ENCODE measurements at regions not wholly inside any gene's neighbourhood (a gene's known extent, or its start where the extent isn't known, plus 50 kb on each side); places are given as distances from the start of the nearest gene placed in this dataset.

DNA sequence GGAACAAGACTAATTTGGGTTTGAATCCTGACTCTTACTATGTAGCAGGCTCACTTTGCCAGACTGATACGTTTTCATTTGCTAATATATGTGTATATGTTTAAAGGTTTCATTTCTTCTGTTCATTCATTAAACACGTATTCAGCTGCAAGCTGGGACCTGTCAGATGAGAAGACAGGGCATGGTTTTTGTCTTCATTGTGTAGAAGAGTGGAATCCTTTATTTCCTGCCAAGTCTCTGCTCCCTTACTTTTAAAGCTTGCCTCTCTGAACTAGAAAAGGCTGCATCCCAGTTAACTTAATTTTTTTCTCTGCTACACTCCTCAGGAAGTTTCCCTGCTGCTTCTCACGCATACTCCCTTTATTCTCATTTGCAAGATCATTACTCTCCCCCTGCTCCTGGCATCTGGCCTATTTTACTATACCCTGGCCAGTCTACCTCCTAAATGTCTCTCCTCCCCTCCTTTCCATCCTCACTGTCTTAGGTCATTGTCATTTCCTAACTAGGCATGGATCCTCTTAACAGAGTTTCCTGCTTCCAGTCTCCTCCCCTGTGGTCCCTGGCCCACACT, 141.0 kb upstream of the TMTC4 start:
- TF ChIP-seq RFX5 (IDR thresholded peaks at IDR 0.05; ENCODE audit: low read depth, low read length): no peak
- TF ChIP-seq SMC3 (IDR thresholded peaks at IDR 0.05; ENCODE audit: low read depth, low read length): no peak
- TF ChIP-seq, protein P1, sequence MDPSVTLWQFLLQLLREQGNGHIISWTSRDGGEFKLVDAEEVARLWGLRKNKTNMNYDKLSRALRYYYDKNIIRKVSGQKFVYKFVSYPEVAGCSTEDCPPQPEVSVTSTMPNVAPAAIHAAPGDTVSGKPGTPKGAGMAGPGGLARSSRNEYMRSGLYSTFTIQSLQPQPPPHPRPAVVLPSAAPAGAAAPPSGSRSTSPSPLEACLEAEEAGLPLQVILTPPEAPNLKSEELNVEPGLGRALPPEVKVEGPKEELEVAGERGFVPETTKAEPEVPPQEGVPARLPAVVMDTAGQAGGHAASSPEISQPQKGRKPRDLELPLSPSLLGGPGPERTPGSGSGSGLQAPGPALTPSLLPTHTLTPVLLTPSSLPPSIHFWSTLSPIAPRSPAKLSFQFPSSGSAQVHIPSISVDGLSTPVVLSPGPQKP (IDR thresholded peaks at IDR 0.05; ENCODE audit: borderline replicate concordance, low read depth, low read length): no peak
- TF ChIP-seq BHLHE40 (IDR thresholded peaks at IDR 0.05; ENCODE audit: low read depth, low read length): no peak
- TF ChIP-seq RAD21 (IDR thresholded peaks at IDR 0.05; ENCODE audit: low read length): no peak
- no peak for TF ChIP-seq RCOR1 (IDR thresholded peaks at IDR 0.05; ENCODE audit: insufficient replicate concordance, low read length)
- TF ChIP-seq MXI1 (IDR thresholded peaks at IDR 0.05; ENCODE audit: borderline replicate concordance, low read depth, low read length): no peak
- TF ChIP-seq CHD1 (IDR thresholded peaks at IDR 0.05; ENCODE audit: low read depth, low read length): no peak
- TF ChIP-seq CEBPB (IDR thresholded peaks at IDR 0.05; ENCODE audit: low read depth, low read length): no peak
- no peak for TF ChIP-seq POLR2A (IDR thresholded peaks at IDR 0.05; ENCODE audit: low read depth, low read length)
- TF ChIP-seq FOS (IDR thresholded peaks at IDR 0.05; ENCODE audit: low read depth, low read length): no peak
- H3K56ac ChIP-seq (ENCODE audit: extremely low read depth, insufficient read depth, low read length): no peak overlapping the region
- H3K9ac ChIP-seq (ENCODE audit: low read depth, low read length): no peak overlapping the region
- no peak overlapping the region for H4K8ac ChIP-seq (ENCODE audit: low read depth in 2 of 2, low read length in 2 of 2)
- H3K4me2 ChIP-seq (ENCODE audit: low read depth, low read length): no peak overlapping the region
- H2AK9ac ChIP-seq (replicated peaks; ENCODE audit: low read depth, low read length, poor library complexity): no peak overlapping the region
- H2AK5ac ChIP-seq (ENCODE audit: low read depth, low read length): no peak overlapping the region
- H4K91ac ChIP-seq (ENCODE audit: insufficient read depth, low read depth, low read length): no peak overlapping the region
- 11% methylated on average over 1 of the region's 3 CpGs; no CpG with 5 or more reads in 1 of the 2 experiments for WGBS, 2 experiments (ENCODE audit: extremely low coverage in 2 of 2, insufficient read length in 1 of 2)
- H2BK5ac ChIP-seq (ENCODE audit: low read depth, low read length, poor library complexity, severe bottlenecking): no peak overlapping the region
- no peak overlapping the region for H3K27ac ChIP-seq (ENCODE audit: insufficient read depth, low read length)
- no TSS peak for BruUV-seq (replicated peaks)
- no peak overlapping the region for H4K5ac ChIP-seq (ENCODE audit: low read depth, low read length)
- in situ Hi-C loops (cut with MboI; ENCODE audit: low sequenced_read_pairs) (no loop called here), dilution Hi-C loops (cut with HindIII; ENCODE audit: low sequenced_read_pairs, unreplicated experiment) (no loop called here), intact Hi-C loops (cut with micrococcal nuclease) (no loop called here)
- no peaks in the 10 kb centered on the region for H3K79me1 ChIP-seq (ENCODE audit: low read depth in 1 of 2, low read length in 2 of 2)
- H3K36me3 ChIP-seq (ENCODE audit: control insufficient read depth, insufficient read depth, low read length): no peaks in the 10 kb centered on the region
- H3K4me3 ChIP-seq (ENCODE audit: insufficient read depth, low read depth, low read length): no peak overlapping the region
- POLR2A ChIA-PET (ENCODE audit: unreplicated experiment): no interaction called here
- no peak overlapping the region for H3K18ac ChIP-seq (ENCODE audit: low read depth, low read length)
- H3K9me1 ChIP-seq (ENCODE audit: insufficient read depth, low read length): no peaks in the 10 kb centered on the region
- no peak for DNase-seq
- no peak overlapping the region for H2BK120ac ChIP-seq (ENCODE audit: low read depth, low read length)
- H3K4me1 ChIP-seq (ENCODE audit: control insufficient read depth, insufficient read depth, low read length): no peaks in the 10 kb centered on the region
- H3K14ac ChIP-seq (replicated peaks; ENCODE audit: low read depth, low read length): no peak overlapping the region
- H3K23ac ChIP-seq (ENCODE audit: low read depth, low read length): no peak overlapping the region
- H3K4ac ChIP-seq (ENCODE audit: low read depth, low read length): no peak overlapping the region
- no peaks in the 10 kb centered on the region for H3K9me3 ChIP-seq (ENCODE audit: control insufficient read depth, insufficient read depth, low read length)
- H3K27me3 ChIP-seq (ENCODE audit: control insufficient read depth, insufficient read depth, low read length): peaks cover 2% of the 10 kb centered on the region
- H4K20me1 ChIP-seq (ENCODE audit: insufficient read depth, low read length): no peaks in the 10 kb centered on the region
- no peak overlapping the region for H2AFZ ChIP-seq (replicated peaks; ENCODE audit: low read length, poor library complexity)
- no peak overlapping the region for H2BK20ac ChIP-seq (ENCODE audit: low read depth, low read length)
- no peak for ATAC-seq (ENCODE audit: low read depth)
- H2BK15ac ChIP-seq (ENCODE audit: low read depth, low read length): no peak overlapping the region
- CTCF ChIA-PET: no interaction called here
